Heart right ventricle (tissue), 16 donors: ENCODE measurements at regions not wholly inside any gene's neighbourhood (a gene's known extent, or its start where the extent isn't known, plus 50 kb on each side); places are given as distances from the start of the nearest gene placed in this dataset.

Source experiments
- ATAC-seq, 8 donors: fragments of 200-7000 bp; cut with Tn5 transposase; one replicate each; pipeline ENCODE4 v1.9.1; 2020; ENCODE audit warnings: mild to moderate bottlenecking in 8 of 8, moderate library complexity in 8 of 8, moderate number of reproducible peaks in 1 of 8
- DNase-seq, 2 donors: peaks; one replicate each; pipeline ENCODE4 v3.0.0-alpha.2; 2020
- H3K27ac ChIP-seq, 10 donors: fragments of 200-600 bp; sonication (generic) in 2 of 10; one replicate each; pipeline versions ENCODE4 v1.5.0 to v1.8.0; 2020 to 2022; ENCODE audit warnings: mild to moderate bottlenecking in 3 of 10
- H3K27me3 ChIP-seq, 7 donors: fragments of 200-600 bp; one replicate each; pipeline ENCODE4 v1.8.0; 2021 to 2022; ENCODE audit warnings: mild to moderate bottlenecking in 2 of 7
- H3K36me3 ChIP-seq, 9 donors: fragments of 200-600 bp; sonication (generic) in 1 of 9; one replicate each; pipeline versions ENCODE4 v1.5.0 to v1.8.0; 2020 to 2022; ENCODE audit warnings: mild to moderate bottlenecking in 2 of 9
- H3K4me1 ChIP-seq, 9 donors: fragments of 200-600 bp; sonication (generic) in 1 of 9; one replicate each; pipeline versions ENCODE4 v1.5.0 to v1.8.0; 2020 to 2022; ENCODE audit warnings: mild to moderate bottlenecking in 4 of 9
- H3K4me3 ChIP-seq, 10 donors: fragments of 200-600 bp; sonication (generic) in 2 of 10; one replicate each; pipeline versions ENCODE4 v1.5.0 to v1.8.0; 2020 to 2022; ENCODE audit warnings: mild to moderate bottlenecking in 7 of 10, moderate library complexity in 2 of 10
- H3K9me3 ChIP-seq, 11 donors: fragments of 200-600 bp in 10 of 11; sonication (generic) in 2 of 11; one replicate each; pipeline versions ENCODE4 v1.5.0 to v1.8.0; 2013 to 2022; ENCODE audit warnings: mild to moderate bottlenecking in 2 of 11, control low read depth in 1 of 11, moderate library complexity in 1 of 11
- CTCF ChIP-seq, 9 donors: fragments of 200-600 bp; sonication (generic) in 2 of 9; IDR thresholded peaks; one replicate each; pipeline versions ENCODE4 v1.5.0 to v1.8.0; 2021 to 2022; ENCODE audit warnings: antibody characterized with exemption in 9 of 9, mild to moderate bottlenecking in 5 of 9, moderate library complexity in 1 of 9
- WGBS, 2 donors: extraction: QIAGEN DNeasy Blood & Tissue Kit; methylation state at CpG; one replicate each; pipeline ENCODE4 v1.1.7; 2013; ENCODE audit warnings: inconsistent platforms in 1 of 2; 5-methylcytosine and 5-hydroxymethylcytosine counted together
- intact Hi-C, 10 donors: fragments of 100-400 bp; cut with DNase I; formaldehyde crosslinking; loops; one replicate each; pipeline versions ENCODE4 v1.11.1 to v1.14.2; 2022
- donor health status: Arrhythmogenic right ventricular cardiomyopathy.
- donor health status: ischemic (EF 13 %, LVEDD 7.1; RV severe dilation, severe dysfunction).
- donor health status: healthy with polysubstance abuse.
- donor health status: DM: no; HTN: yes; CAD: no.
- donor health status: DM: no; HTN: no; CAD: no.
- donor health status: ischemic (EF 25% LVEDD 6.9; RV normal size, moderate dysfunction).
- donor health status: ischemic (EF 25% LVEDD 5.7; RV mildly dilated, moderate dysfunction).
- donor health status: healthy.
- donor health status: DM: yes; HTN: yes; CAD: no.
- donor health status: Ischemic cardiomyopathy.
- donor health status: ischemic (EF 35%, LVEDD 5.7; RV mildly dilated, moderate dysfunction).
- donor health status: nonischemic (EF 11% LVEDD 7.7; RV severe dilation, severe dysfunction).
- donor health status: DM: yes; HTN: yes; CAD: no.
- donor health status: PGD.
- donor health status: ischemic (EF 29% LVEDD 5.4; RV normal size, mild dysfunction).
- donor health status: nonischemic (EF 23%, LVEDD 6.1; RV moderate dilation, normal function).

DNA sequence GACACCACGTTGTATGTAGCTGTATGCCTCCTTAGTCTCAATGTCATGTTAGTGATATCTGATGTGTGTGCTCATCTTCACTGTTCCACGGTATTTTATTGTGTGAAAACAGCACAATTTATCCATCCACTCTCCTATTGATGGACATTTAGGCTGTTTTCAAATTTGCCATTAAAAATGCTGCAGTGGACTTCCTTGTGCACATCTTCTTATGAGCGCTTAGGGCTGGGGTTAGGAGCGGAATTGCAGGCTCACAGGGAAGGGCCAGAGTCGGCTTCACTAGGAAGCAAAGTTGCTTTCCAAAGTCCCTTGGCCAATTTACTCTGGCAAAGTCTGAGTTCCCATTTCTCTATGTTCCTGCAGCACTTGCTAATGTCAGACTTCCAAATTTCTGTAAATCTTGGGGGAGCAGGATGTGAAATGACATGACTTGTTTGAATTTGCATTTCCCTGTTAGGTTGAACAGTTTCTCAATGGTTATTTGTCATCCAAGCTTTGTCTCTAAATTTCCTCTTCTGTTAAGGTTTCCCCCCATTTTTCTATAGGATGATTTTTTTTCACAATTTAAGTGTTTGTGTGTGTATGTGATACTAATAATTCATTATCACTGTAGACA lies 75.4 kb downstream of the MYEOV start:
- DNase-seq = peak in 1 of 2 donors; percentile 1
- peaks cover 0 to 16% (median 4%) of the 10 kb centered on the region in 11 donors for H3K9me3 ChIP-seq
- ATAC-seq = no peak
- no peak overlapping the region for H3K27ac ChIP-seq
- no peak overlapping the region for H3K4me3 ChIP-seq
- WGBS, 2 donors = 84 to 93% methylated on average over 5 of the region's 5 CpGs
- peaks cover 0 to 3% (median 0%) of the 10 kb centered on the region in 9 donors for H3K4me1 ChIP-seq
- intact Hi-C loops = no loop called here
- no peaks in the 10 kb centered on the region for H3K36me3 ChIP-seq
- H3K27me3 ChIP-seq = no peaks in the 10 kb centered on the region
- no peak for TF ChIP-seq CTCF (IDR thresholded peaks at IDR 0.05)

GRCh38 chr11:69369945-69370344 lies 76.0 kb downstream of the MYEOV start:
- Histone ChIP-seq H3K4me1 (peaks cover 0 to 7% (median 0%) of the 10 kb centered on the region in 9 donors), H3K27ac (no peak overlapping the region), H3K9me3 (peaks cover 0 to 16% (median 4%) of the 10 kb centered on the region in 11 donors), H3K4me3 (no peak overlapping the region), H3K36me3 (no peaks in the 10 kb centered on the region), H3K27me3 (no peaks in the 10 kb centered on the region)
- intact Hi-C loops = no loop called here
- peak in 1 of 2 donors; percentile 0 for DNase-seq
- ATAC-seq = no peak
- no peak for TF ChIP-seq CTCF (IDR thresholded peaks at IDR 0.05)
- WGBS, 2 donors = 100% methylated on average over 2 of the region's 2 CpGs

GRCh38 chr11:69370984-69371709 lies 77.2 kb downstream of the MYEOV start:
- Histone ChIP-seq H3K27me3 (no peaks in the 10 kb centered on the region), H3K4me1 (peaks cover 0 to 7% (median 0%) of the 10 kb centered on the region in 9 donors), H3K4me3 (no peak overlapping the region), H3K27ac (no peak overlapping the region), H3K9me3 (peaks cover 0 to 16% (median 4%) of the 10 kb centered on the region in 11 donors), H3K36me3 (no peaks in the 10 kb centered on the region)
- DNase-seq (peak in 1 of 2 donors; percentile 0), ATAC-seq (no peak)
- 95 to 97% methylated on average over 13 of the region's 13 CpGs for WGBS, 2 donors
- TF ChIP-seq CTCF (IDR thresholded peaks at IDR 0.05) = no peak
- intact Hi-C loops = no loop called here

- DNase-seq (peak in 1 of 2 donors; percentile 0), ATAC-seq (no peak)
- peaks cover 0 to 7% (median 0%) of the 10 kb centered on the region in 9 donors for H3K4me1 ChIP-seq
- no peak overlapping the region for H3K4me3 ChIP-seq
- WGBS, 2 donors = 92 to 95% methylated on average over 17 of the region's 17 CpGs
- peaks cover 0 to 16% (median 4%) of the 10 kb centered on the region in 11 donors for H3K9me3 ChIP-seq
- H3K27ac ChIP-seq = no peak overlapping the region
- no peaks in the 10 kb centered on the region for H3K36me3 ChIP-seq
- intact Hi-C loops = no loop called here
- TF ChIP-seq CTCF (IDR thresholded peaks at IDR 0.05) = no peak
- H3K27me3 ChIP-seq = no peaks in the 10 kb centered on the region
Measured at GRCh38 chr11:69371731-69372588, 78.0 kb downstream of the MYEOV start.
